ENCODE measurements at regions not wholly inside any gene's neighbourhood (a gene's known extent, or its start where the extent isn't known, plus 50 kb on each side); places are given as distances from the start of the nearest gene placed in this dataset.
"Not testable (repeated sequence)": the region's sequence is repeated elsewhere in the genome, so short reads cannot be mapped to it uniquely, and the experiment has no call there.

GRCh38 chr15:38614621-38615020 lies 50.0 kb upstream of the RASGRP1 start:
- no peak for DNase-seq

- DNase-seq: no peak
Measured at GRCh38 chr15:38617831-38618230, 53.2 kb upstream of the RASGRP1 start.

- DNase-seq: no peak
Measured at GRCh38 chr15:38618242-38618955, 53.8 kb upstream of the RASGRP1 start.

GRCh38 chr15:38620098-38620497 lies 55.5 kb upstream of the RASGRP1 start:
- DNase-seq: no peak

GRCh38 chr15:38620851-38621594 lies 56.4 kb upstream of the RASGRP1 start:
- no peak for DNase-seq

GRCh38 chr15:38622304-38622703 lies 57.7 kb upstream of the RASGRP1 start:
- no peak for DNase-seq

- no peak for DNase-seq
Measured at GRCh38 chr15:38622908-38623307, 58.3 kb upstream of the RASGRP1 start.

GRCh38 chr15:38623744-38624143 lies 59.1 kb upstream of the RASGRP1 start:
- DNase-seq: no peak

GRCh38 chr15:38624244-38625205 lies 59.9 kb upstream of the RASGRP1 start:
- DNase-seq: no peak

- DNase-seq: no peak
Measured at GRCh38 chr15:38625886-38626285, 61.3 kb upstream of the RASGRP1 start.

- DNase-seq: no peak
Measured at GRCh38 chr15:38626443-38627050, 61.9 kb upstream of the RASGRP1 start.

GRCh38 chr15:38627689-38628277 lies 63.2 kb upstream of the RASGRP1 start:
- no peak for DNase-seq

GRCh38 chr15:38631119-38632075 lies 66.8 kb upstream of the RASGRP1 start:
- DNase-seq: no peak

- DNase-seq: no peak
Measured at GRCh38 chr15:38635170-38635569, 70.6 kb upstream of the RASGRP1 start.

- DNase-seq: no peak
Measured at GRCh38 chr15:38636597-38636996, 72.0 kb upstream of the RASGRP1 start.

GRCh38 chr15:38638126-38638525 lies 73.5 kb upstream of the RASGRP1 start:
- DNase-seq: no peak

GRCh38 chr15:38638811-38639210 lies 74.2 kb upstream of the RASGRP1 start:
- no peak for DNase-seq

GRCh38 chr15:38642689-38643270 lies 78.2 kb upstream of the RASGRP1 start:
- DNase-seq: no peak

GRCh38 chr15:38644353-38644752 lies 79.7 kb upstream of the RASGRP1 start:
- not testable (repeated sequence) for DNase-seq

GRCh38 chr15:38646716-38647115 lies 82.1 kb upstream of the RASGRP1 start:
- no peak for DNase-seq

GRCh38 chr15:38647683-38648082 lies 83.1 kb upstream of the RASGRP1 start:
- no peak for DNase-seq
